Neural progenitor cell (in vitro differentiated cells): ENCODE measurements at regions not wholly inside any gene's neighbourhood (a gene's known extent, or its start where the extent isn't known, plus 50 kb on each side); places are given as distances from the start of the nearest gene placed in this dataset.

ENCODE experiments used
- CTCF ChIP-seq: fragments of 200-600 bp; sonication (generic); IDR thresholded peaks from 2 replicates; pipeline ENCODE4 v1.5.1; 2017; ENCODE audit warnings: antibody characterized with exemption, mild to moderate bottlenecking
- EZH2 ChIP-seq: fragments of 200-600 bp; sonication (generic); IDR thresholded peaks from 2 replicates; pipeline ENCODE4 v1.6.1; 2017; ENCODE audit warnings: antibody characterized with exemption, mild to moderate bottlenecking, moderate library complexity
- EZH2phosphoT487 ChIP-seq: fragments of 200-600 bp; sonication (generic); IDR thresholded peaks from 2 replicates; pipeline ENCODE4 v1.6.1; 2017; ENCODE audit warnings: antibody characterized with exemption

DNA sequence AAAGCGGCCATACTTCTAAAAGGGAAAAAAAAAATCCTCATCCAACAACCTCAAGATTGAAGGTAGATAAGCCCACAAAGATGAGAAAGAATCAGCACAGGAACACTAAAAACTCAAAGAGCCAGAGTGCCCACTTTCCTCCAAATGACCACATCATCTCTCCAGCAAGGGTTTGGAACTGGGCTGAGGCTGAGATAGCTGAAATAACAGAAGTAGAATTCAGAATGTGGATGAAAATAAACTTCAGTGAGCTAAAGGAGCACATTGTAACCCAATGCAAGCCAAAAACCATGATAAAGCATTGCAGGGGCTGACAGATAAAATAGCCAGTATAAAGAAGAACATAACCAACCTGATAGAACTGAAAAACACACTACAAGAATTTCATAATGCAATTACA is 158.7 kb upstream of the UBE2E2 start:
- TF ChIP-seq CTCF = no peak
- TF ChIP-seq EZH2 = no peak
- no peak for TF ChIP-seq EZH2phosphoT487
